Neutrophil (primary cell): ENCODE measurements at regions not wholly inside any gene's neighbourhood (a gene's known extent, or its start where the extent isn't known, plus 50 kb on each side); places are given as distances from the start of the nearest gene placed in this dataset.
"Not testable (repeated sequence)": the region's sequence is repeated elsewhere in the genome, so short reads cannot be mapped to it uniquely, and the experiment has no call there.

Source experiments
- H3K27ac ChIP-seq: fragments of 200-600 bp; sonication (generic); 2 replicates; pipeline ENCODE4 v1.5.1; 2016; ENCODE audit warnings: mild to moderate bottlenecking, moderate library complexity
- H3K27me3 ChIP-seq: fragments of 200-600 bp; sonication (generic); 2 replicates; pipeline ENCODE4 v1.6.0; 2016; ENCODE audit warnings: mild to moderate bottlenecking
- H3K36me3 ChIP-seq: fragments of 200-600 bp; sonication (generic); 2 replicates; pipeline ENCODE4 v1.5.1; 2017
- H3K4me1 ChIP-seq, 2 experiments: fragments of 200-600 bp in 1 of 2; sonication (generic) in 1 of 2; 1 replicate in 1 of 2; 2 replicates in 1 of 2; pipeline versions ENCODE4 v1.5.1 to v1.6.1; 2013 to 2016; ENCODE audit warnings: low read depth in 1 of 2, low read length in 1 of 2, mild to moderate bottlenecking in 1 of 2, moderate library complexity in 1 of 2; ENCODE audit not compliant: control insufficient read depth in 1 of 2, insufficient read depth in 1 of 2
- H3K4me3 ChIP-seq, 2 experiments: fragments of 200-600 bp in 1 of 2; sonication (generic) in 1 of 2; 1 replicate in 1 of 2; 2 replicates in 1 of 2; pipeline ENCODE4 v1.5.1; 2013 to 2016; ENCODE audit warnings: low read depth in 1 of 2, low read length in 1 of 2, mild to moderate bottlenecking in 1 of 2, moderate library complexity in 1 of 2
- H3K9me3 ChIP-seq: fragments of 200-600 bp; sonication (generic); 2 replicates; pipeline ENCODE4 v1.5.1; 2016
- CTCF ChIP-seq: fragments of 200-600 bp; sonication (generic); IDR thresholded peaks from 2 replicates; pipeline ENCODE4 v1.5.1; 2016; ENCODE audit warnings: antibody characterized with exemption

- H3K36me3 ChIP-seq: no peaks in the 10 kb centered on the region
- H3K27me3 ChIP-seq: no peaks in the 10 kb centered on the region
- H3K4me3 ChIP-seq: no peak overlapping the region
- no peaks in the 10 kb centered on the region for H3K4me1 ChIP-seq
- no peaks in the 10 kb centered on the region for H3K9me3 ChIP-seq
- no peak overlapping the region for H3K27ac ChIP-seq
- no peak for TF ChIP-seq CTCF
Measured at GRCh38 chr2:78750219-78750618, 275.3 kb upstream of the REG3G start.

GRCh38 chr2:78754930-78755329, 270.6 kb upstream of the REG3G start:
- TF ChIP-seq CTCF: no peak

GRCh38 chr2:78757191-78757590, 268.3 kb upstream of the REG3G start:
- Histone ChIP-seq H3K4me3 (no peak overlapping the region), H3K36me3 (no peaks in the 10 kb centered on the region), H3K4me1 (no peaks in the 10 kb centered on the region), H3K27me3 (no peaks in the 10 kb centered on the region), H3K27ac (no peak overlapping the region), H3K9me3 (peaks cover 11% of the 10 kb centered on the region)
- TF ChIP-seq CTCF: no peak

More at GRCh38 chr2:78754930-78755329, 270.6 kb upstream of the REG3G start:
- no peaks in the 10 kb centered on the region for H3K4me1 ChIP-seq
- H3K4me3 ChIP-seq: no peak overlapping the region
- H3K27ac ChIP-seq: no peak overlapping the region
- no peaks in the 10 kb centered on the region for H3K27me3 ChIP-seq
- H3K9me3 ChIP-seq: no peaks in the 10 kb centered on the region
- H3K36me3 ChIP-seq: no peaks in the 10 kb centered on the region

GRCh38 chr2:78757640-78758039, 267.9 kb upstream of the REG3G start:
- no peak overlapping the region for H3K27ac ChIP-seq
- H3K9me3 ChIP-seq: peaks cover 11% of the 10 kb centered on the region
- H3K36me3 ChIP-seq: no peaks in the 10 kb centered on the region
- TF ChIP-seq CTCF: no peak
- H3K4me3 ChIP-seq: no peak overlapping the region
- H3K4me1 ChIP-seq: no peaks in the 10 kb centered on the region
- no peaks in the 10 kb centered on the region for H3K27me3 ChIP-seq

GRCh38 chr2:78758765-78759164, 266.7 kb upstream of the REG3G start:
- not testable (repeated sequence) for H3K4me1 ChIP-seq, H3K27ac ChIP-seq, H3K27me3 ChIP-seq, H3K4me3 ChIP-seq, H3K36me3 ChIP-seq
- H3K9me3 ChIP-seq: peaks cover 11% of the 10 kb centered on the region

GRCh38 chr2:78766459-78766858, 259.0 kb upstream of the REG3G start:
- Histone ChIP-seq H3K27me3 (no peaks in the 10 kb centered on the region), H3K9me3 (peaks cover 4% of the 10 kb centered on the region), H3K4me1 (no peaks in the 10 kb centered on the region), H3K36me3 (no peaks in the 10 kb centered on the region), H3K4me3 (no peak overlapping the region), H3K27ac (no peak overlapping the region)
- TF ChIP-seq CTCF: no peak
